GM10266 (cell line): ENCODE measurements at regions not wholly inside any gene's neighbourhood (a gene's known extent, or its start where the extent isn't known, plus 50 kb on each side); places are given as distances from the start of the nearest gene placed in this dataset.

ENCODE experiments used
- DNase-seq: peaks from one replicate; pipeline ENCODE4 v3.0.0; 2012; ENCODE audit errors: extremely low spot score
- CTCF ChIP-seq: IDR thresholded peaks from 2 replicates; pipeline ENCODE4 v1.5.1; 2012; ENCODE audit warnings: mild to moderate bottlenecking, low read depth; ENCODE audit not compliant: control insufficient read depth, insufficient read depth; ENCODE audit errors: missing control alignments

GRCh38 chr1:170831276-170831675, 104.1 kb upstream of the MROH9 start:
- TF ChIP-seq CTCF = no peak
- DNase-seq = no peak

GRCh38 chr1:170836141-170836540, 99.2 kb upstream of the MROH9 start:
- DNase-seq = no peak
- no peak for TF ChIP-seq CTCF

- DNase-seq = no peak
Observed at GRCh38 chr1:170840371-170840770, 95.0 kb upstream of the MROH9 start.

GRCh38 chr1:170853302-170853701, 82.0 kb upstream of the MROH9 start:
- peak; percentile 51 for DNase-seq
- TF ChIP-seq CTCF = no peak

More at GRCh38 chr1:170840371-170840770, 95.0 kb upstream of the MROH9 start:
- no peak for TF ChIP-seq CTCF

GRCh38 chr1:170853867-170854266, 81.5 kb upstream of the MROH9 start:
- no peak for TF ChIP-seq CTCF
- DNase-seq = no peak

GRCh38 chr1:170854677-170855076, 80.7 kb upstream of the MROH9 start:
- DNase-seq = no peak
- TF ChIP-seq CTCF = no peak

- DNase-seq = no peak
- no peak for TF ChIP-seq CTCF
Observed at GRCh38 chr1:170856455-170856854, 78.9 kb upstream of the MROH9 start.

GRCh38 chr1:170857955-170858354, 77.4 kb upstream of the MROH9 start:
- no peak for TF ChIP-seq CTCF
- DNase-seq = no peak
